Rectal smooth muscle tissue (tissue), 1 donor: ENCODE measurements at regions not wholly inside any gene's neighbourhood (a gene's known extent, or its start where the extent isn't known, plus 50 kb on each side); places are given as distances from the start of the nearest gene placed in this dataset.

Source experiments
- H3K27ac ChIP-seq: one replicate; pipeline ENCODE4 v1.7.0; 2013; ENCODE audit warnings: low read depth, low read length, inconsistent platforms
- H3K27me3 ChIP-seq: one replicate; pipeline ENCODE4 v1.7.0; 2013; ENCODE audit warnings: low read length; ENCODE audit not compliant: control insufficient read depth, insufficient read depth
- H3K36me3 ChIP-seq: one replicate; pipeline ENCODE4 v1.7.0; 2013; ENCODE audit warnings: low read length; ENCODE audit not compliant: control insufficient read depth, insufficient read depth
- H3K4me1 ChIP-seq: one replicate; pipeline ENCODE4 v1.7.0; 2013; ENCODE audit warnings: low read length; ENCODE audit not compliant: control insufficient read depth, insufficient read depth
- H3K4me3 ChIP-seq: one replicate; pipeline ENCODE4 v1.7.0; 2013; ENCODE audit warnings: low read length
- H3K9ac ChIP-seq: one replicate; pipeline ENCODE4 v1.7.0; 2013; ENCODE audit warnings: low read length

DNA sequence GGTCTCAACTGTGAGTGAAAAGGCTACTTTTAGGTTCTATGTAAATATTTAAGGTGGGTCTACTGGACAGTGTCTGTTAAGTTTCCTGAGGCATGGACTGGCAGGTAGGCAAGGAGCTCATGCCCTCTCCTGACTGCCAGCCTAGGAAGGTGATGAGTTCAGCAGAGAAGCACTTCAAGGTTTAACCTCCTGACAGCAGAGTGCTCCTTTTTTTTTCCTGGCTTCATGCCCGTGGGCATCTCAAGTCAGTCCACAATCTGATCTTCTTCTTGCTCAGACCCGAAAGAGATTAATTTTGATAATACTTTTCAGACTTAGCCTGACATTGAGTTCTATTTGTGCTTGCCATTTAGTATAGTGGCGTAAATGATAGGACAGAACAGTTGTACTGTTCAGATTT lies 241.9 kb upstream of the NREP start:
- Histone ChIP-seq H3K27ac (no peak overlapping the region), H3K4me1 (no peaks in the 10 kb centered on the region), H3K4me3 (no peak overlapping the region), H3K27me3 (no peaks in the 10 kb centered on the region), H3K36me3 (no peaks in the 10 kb centered on the region), H3K9ac (no peak overlapping the region)

DNA sequence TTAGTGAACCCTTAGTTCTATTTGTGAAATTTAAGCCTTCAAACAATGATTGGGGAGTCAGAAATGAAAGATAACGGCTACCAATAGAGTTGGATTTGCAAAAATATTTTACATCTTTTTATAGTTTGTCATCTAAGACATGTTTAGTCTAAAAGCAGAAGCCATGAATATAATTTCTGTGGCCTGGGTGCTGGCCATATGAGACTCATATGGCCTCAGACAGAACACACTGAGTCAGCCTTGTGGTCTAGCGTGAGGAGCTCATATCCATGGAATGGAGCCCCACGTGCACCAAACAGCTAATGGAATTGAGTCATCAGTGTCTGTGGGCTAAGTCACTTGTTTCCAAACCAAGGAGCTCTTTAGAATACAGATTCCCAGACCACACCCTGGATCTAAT lies 240.7 kb upstream of the NREP start:
- Histone ChIP-seq H3K27me3 (no peaks in the 10 kb centered on the region), H3K27ac (no peak overlapping the region), H3K36me3 (no peaks in the 10 kb centered on the region)

DNA sequence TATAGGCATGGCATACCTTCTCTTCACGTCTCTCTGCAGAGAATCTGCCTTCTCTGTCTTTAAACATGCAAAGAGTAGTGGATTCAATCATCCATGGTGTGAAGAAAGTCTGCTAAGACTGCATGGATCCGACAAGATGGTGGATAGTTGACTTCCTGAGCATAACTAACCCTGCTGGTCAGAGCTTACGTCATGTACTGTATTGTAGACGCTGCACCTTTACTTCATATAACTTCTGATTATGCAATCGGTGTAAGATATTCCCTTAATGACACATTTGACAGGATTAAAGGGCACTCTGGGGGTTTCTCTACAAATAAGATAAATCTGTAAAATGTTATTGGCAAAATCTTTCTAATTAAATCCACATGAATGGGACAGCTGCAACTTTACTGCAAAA lies 240.3 kb upstream of the NREP start:
- Histone ChIP-seq H3K27me3 (no peaks in the 10 kb centered on the region), H3K36me3 (no peaks in the 10 kb centered on the region), H3K27ac (no peak overlapping the region), H3K4me3 (no peak overlapping the region), H3K9ac (no peak overlapping the region), H3K4me1 (no peaks in the 10 kb centered on the region)

More for the DNA sequence above, 240.7 kb upstream of the NREP start:
- Histone ChIP-seq H3K4me3 (no peak overlapping the region), H3K9ac (no peak overlapping the region), H3K4me1 (no peaks in the 10 kb centered on the region)

DNA sequence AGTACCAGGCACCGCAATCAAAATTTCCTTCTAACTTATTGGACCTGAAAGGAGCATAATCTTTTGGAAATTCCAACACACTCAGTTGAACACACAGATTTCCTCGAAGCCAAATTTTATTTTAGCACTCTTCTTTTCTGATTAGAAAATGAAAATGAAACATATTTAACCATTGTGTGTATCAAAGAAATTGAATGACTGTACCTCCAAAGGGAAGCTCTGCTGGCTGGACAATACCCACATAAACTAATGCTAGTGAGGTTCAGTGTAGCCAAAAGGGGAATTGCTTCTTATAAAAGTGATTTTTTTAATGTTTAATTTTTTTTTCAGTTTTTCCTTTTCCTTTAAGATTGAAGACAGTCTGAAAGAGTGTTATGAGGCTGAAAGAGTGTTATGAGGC lies 239.6 kb upstream of the NREP start:
- H3K36me3 ChIP-seq = no peaks in the 10 kb centered on the region
- no peaks in the 10 kb centered on the region for H3K4me1 ChIP-seq
- no peak overlapping the region for H3K27ac ChIP-seq
- no peaks in the 10 kb centered on the region for H3K27me3 ChIP-seq
- H3K9ac ChIP-seq = no peak overlapping the region
- H3K4me3 ChIP-seq = no peak overlapping the region

DNA sequence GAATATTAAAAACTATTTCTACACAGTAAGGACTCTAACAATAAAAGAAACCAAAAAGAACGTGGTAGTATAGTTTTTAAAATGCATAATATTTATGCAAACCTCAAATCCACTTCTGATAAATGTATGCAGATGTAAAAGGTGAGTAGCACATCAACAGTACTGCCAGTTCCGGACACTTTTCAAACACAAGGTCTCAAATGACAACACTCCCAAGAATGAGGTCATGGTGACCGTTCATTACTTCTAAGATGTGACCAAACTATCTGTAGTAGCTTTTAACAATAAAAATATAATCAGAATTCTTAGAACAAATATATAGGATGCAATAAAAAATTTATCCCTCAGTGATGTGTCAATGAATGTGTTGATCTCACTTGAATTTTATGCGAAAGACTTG lies 238.7 kb upstream of the NREP start:
- H3K9ac ChIP-seq = no peak overlapping the region
- no peaks in the 10 kb centered on the region for H3K27me3 ChIP-seq
- no peaks in the 10 kb centered on the region for H3K36me3 ChIP-seq

DNA sequence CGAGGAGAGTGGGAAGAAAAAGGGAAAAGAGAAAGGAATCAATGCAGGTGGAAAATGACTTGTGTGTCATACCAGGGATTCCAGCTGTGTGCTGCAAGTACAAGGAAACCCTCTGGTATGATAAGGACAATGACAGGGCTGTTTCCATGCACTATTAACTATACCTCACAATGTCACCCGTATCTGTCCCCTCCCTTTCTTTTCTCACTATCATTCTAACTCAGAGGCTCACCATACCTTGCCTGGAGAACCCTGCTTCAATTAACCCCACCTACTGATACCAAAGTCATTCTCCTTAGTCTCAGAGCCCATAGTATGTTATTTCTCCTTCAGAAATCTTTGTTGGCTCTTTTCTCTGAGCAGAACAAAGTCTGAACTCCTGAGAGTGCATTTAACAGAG lies 236.2 kb upstream of the NREP start:
- H3K4me3 ChIP-seq = no peak overlapping the region
- no peaks in the 10 kb centered on the region for H3K27me3 ChIP-seq
- H3K4me1 ChIP-seq = no peaks in the 10 kb centered on the region
- no peak overlapping the region for H3K9ac ChIP-seq
- H3K27ac ChIP-seq = no peak overlapping the region
- H3K36me3 ChIP-seq = no peaks in the 10 kb centered on the region

More for the DNA sequence above, 238.7 kb upstream of the NREP start:
- no peak overlapping the region for H3K4me3 ChIP-seq
- H3K27ac ChIP-seq = no peak overlapping the region
- no peaks in the 10 kb centered on the region for H3K4me1 ChIP-seq

DNA sequence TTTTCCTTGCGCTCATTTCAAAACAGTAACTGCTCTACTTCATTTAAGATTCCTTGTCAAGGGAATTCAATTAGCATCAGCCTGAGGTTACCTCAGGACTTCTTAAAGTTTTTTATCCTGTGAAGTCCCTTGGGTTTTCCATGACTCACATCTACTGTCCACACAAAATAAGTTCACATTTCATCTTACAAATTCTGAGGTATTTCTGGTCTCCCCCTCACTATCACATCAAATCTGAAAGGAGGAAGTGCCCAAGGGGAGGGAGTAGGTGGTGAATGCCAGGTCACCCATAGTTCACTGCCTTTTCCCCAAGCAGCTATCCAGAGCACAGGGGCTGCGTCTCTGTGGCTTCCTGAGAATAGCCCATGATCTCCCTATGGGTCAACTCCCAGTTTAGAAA lies 227.1 kb upstream of the NREP start:
- Histone ChIP-seq H3K4me1 (no peaks in the 10 kb centered on the region), H3K36me3 (no peaks in the 10 kb centered on the region), H3K27me3 (no peaks in the 10 kb centered on the region), H3K9ac (no peak overlapping the region), H3K4me3 (no peak overlapping the region), H3K27ac (no peak overlapping the region)

DNA sequence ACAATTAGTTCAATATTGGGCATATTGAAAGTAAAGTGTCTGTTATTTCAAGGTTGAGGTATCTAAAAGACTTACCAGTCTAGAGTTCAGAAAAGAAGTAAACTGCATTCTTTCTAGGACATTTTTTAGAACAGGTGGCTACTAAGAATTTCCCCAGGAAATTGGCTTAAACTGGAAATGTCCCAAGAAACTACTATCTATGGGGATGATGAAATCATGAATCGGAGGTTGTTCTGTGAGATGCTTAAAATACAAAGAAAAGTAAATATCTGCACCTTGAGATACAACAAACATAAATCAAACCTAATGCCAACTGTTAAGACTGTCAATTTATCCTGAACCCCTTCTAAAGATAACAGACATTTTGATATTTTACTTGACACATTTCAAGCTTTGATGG lies 226.5 kb upstream of the NREP start:
- Histone ChIP-seq H3K27ac (no peak overlapping the region), H3K4me3 (no peak overlapping the region)

DNA sequence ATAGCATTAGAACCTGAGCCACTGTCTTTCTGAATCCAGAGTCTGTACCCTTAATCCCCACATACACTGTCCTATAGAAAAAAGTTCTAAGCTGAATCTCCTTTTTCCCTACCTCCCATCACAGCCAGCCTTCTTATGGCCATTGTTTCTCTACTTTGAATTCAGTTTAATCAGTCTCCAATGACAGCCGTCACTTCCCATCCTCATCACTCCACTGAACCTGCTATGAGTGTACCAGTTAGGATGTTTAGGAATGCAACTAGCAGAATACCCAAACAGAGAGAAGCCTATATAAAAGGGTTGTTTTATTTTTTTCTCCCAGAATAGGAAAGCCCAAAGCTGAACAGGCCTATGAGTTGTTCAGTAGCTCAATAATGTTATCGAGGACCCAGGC lies 220.4 kb upstream of the NREP start:
- Histone ChIP-seq H3K9ac (no peak overlapping the region), H3K27me3 (no peaks in the 10 kb centered on the region), H3K4me3 (no peak overlapping the region), H3K27ac (no peak overlapping the region), H3K4me1 (peaks cover 24% of the 10 kb centered on the region), H3K36me3 (no peaks in the 10 kb centered on the region)

More for the DNA sequence above, 226.5 kb upstream of the NREP start:
- Histone ChIP-seq H3K36me3 (no peaks in the 10 kb centered on the region), H3K4me1 (no peaks in the 10 kb centered on the region), H3K27me3 (no peaks in the 10 kb centered on the region), H3K9ac (no peak overlapping the region)

DNA sequence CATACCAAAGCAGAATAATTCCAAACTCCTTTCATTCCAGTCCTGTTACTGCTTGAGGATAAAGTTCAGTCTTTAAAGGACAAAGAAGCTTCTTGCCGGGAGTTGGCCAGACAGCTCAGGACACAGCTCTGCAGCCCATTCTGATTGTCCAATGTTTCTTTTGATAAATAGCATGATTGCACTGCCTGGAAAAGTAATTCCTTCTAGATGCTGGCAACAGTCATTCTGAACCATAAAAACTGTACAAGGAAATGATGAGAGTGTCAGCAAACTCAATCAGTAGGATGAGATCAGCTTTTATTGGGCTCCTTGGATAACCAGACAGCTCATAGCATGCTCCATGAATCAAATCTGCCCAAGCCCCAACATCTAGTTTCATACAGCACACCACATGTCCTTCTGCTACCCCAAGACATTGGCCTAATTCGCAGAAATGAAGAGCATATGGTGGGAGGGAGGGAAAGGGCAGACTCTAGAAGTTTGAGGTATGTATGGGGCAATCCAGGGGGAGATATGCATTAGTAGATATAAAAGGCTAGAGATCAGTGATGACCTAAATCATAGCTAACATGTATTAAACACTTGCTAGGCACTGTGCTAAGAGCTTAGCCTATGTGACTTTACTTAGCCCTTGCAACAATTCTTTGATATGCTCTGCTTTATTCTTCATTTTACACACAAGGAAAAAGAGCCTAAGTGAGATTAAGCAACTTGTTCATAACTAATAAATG lies 219.9 kb upstream of the NREP start:
- H3K36me3 ChIP-seq = no peaks in the 10 kb centered on the region
- peaks cover 24% of the 10 kb centered on the region for H3K4me1 ChIP-seq
- H3K9ac ChIP-seq = no peak overlapping the region
- H3K27me3 ChIP-seq = no peaks in the 10 kb centered on the region
- peak overlapping the region; percentile 22 for H3K27ac ChIP-seq
- no peak overlapping the region for H3K4me3 ChIP-seq

DNA sequence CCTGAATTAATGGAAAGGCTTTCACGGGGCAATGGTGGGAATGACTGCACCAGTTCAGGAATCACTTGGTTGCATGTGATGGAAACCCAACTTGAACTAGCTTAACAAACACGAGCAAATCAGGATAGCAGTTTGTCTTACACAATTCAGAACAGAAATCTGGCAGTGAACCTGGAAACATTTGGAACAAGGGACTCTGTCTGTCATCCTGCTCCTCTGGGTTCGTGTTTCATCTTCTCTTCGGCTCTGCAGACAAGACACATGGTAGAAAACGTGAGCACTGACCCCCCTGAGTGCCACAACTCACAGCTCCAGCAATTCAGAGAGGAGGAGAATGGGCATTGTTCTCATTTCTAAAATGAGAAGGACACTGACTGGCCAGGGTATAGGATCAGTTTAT lies 218.1 kb upstream of the NREP start:
- Histone ChIP-seq H3K27me3 (no peaks in the 10 kb centered on the region), H3K9ac (no peak overlapping the region), H3K27ac (peak overlapping the region; percentile 2), H3K36me3 (no peaks in the 10 kb centered on the region), H3K4me1 (peaks cover 24% of the 10 kb centered on the region), H3K4me3 (no peak overlapping the region)

DNA sequence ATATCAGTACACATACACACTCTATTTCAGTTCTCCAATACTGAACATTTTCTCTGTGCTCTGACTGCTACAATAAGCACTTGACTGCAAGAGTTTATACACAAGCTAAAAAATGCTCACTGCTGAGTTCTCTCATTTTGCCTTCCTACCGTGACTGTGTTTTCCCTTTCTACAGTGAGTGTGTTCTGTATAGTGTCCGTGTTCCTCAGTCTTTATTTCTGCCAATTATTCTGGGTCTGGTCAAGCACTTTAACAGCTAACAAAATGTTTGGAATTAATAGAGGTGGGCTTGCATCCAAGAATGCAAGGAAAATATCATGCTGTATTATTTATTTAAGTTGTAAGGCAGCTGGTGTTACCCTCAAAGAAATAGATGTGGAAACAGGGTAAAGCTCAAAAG lies 217.0 kb upstream of the NREP start:
- peaks cover 24% of the 10 kb centered on the region for H3K4me1 ChIP-seq
- no peak overlapping the region for H3K4me3 ChIP-seq
- no peaks in the 10 kb centered on the region for H3K27me3 ChIP-seq
- no peak overlapping the region for H3K9ac ChIP-seq
- H3K36me3 ChIP-seq = no peaks in the 10 kb centered on the region
- no peak overlapping the region for H3K27ac ChIP-seq

DNA sequence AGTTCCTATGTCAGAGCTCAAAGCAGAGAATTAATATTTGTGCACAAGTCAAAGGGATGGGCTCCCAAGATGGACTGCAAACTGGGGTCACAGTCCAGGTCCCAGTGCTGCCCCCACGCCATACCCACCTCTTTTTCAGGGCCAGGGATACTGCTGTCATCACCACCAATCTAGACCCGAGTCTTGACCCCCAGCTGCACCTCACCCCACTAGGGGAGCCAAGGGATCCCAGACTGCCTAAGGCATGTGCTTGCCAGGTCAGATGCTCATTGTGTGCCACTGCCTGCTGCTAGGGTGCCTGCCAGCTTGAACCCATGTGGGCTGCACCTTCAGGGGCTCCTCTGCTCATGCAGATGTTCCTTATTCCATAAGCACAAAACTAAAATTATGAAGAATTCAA lies 215.6 kb upstream of the NREP start:
- no peak overlapping the region for H3K9ac ChIP-seq
- peaks cover 26% of the 10 kb centered on the region for H3K4me1 ChIP-seq
- no peak overlapping the region for H3K4me3 ChIP-seq
- H3K36me3 ChIP-seq = no peaks in the 10 kb centered on the region
- H3K27ac ChIP-seq = no peak overlapping the region
- H3K27me3 ChIP-seq = no peaks in the 10 kb centered on the region
